Coronary artery (tissue), 2 donors: ENCODE measurements at regions not wholly inside any gene's neighbourhood (a gene's known extent, or its start where the extent isn't known, plus 50 kb on each side); places are given as distances from the start of the nearest gene placed in this dataset.

ENCODE experiments used
- DNase-seq: peaks from one replicate; pipeline ENCODE4 v3.0.0-alpha.2; 2017; ENCODE audit warnings: low spot score
- H3K27ac ChIP-seq, 2 donors: fragments of 200-600 bp; sonication (generic); one replicate each; pipeline ENCODE4 v1.5.1; 2016 to 2019
- H3K4me3 ChIP-seq: fragments of 200-600 bp; sonication (generic); 2 replicates; pipeline ENCODE4 v1.5.1; 2016; ENCODE audit warnings: mild to moderate bottlenecking, moderate library complexity
- TF ChIP-seq, protein P1 (sequence below): fragments of 200-600 bp; sonication (generic); IDR thresholded peaks from one replicate; pipeline ENCODE4 v1.5.1; 2019; ENCODE audit warnings: antibody characterized with exemption

DNA sequence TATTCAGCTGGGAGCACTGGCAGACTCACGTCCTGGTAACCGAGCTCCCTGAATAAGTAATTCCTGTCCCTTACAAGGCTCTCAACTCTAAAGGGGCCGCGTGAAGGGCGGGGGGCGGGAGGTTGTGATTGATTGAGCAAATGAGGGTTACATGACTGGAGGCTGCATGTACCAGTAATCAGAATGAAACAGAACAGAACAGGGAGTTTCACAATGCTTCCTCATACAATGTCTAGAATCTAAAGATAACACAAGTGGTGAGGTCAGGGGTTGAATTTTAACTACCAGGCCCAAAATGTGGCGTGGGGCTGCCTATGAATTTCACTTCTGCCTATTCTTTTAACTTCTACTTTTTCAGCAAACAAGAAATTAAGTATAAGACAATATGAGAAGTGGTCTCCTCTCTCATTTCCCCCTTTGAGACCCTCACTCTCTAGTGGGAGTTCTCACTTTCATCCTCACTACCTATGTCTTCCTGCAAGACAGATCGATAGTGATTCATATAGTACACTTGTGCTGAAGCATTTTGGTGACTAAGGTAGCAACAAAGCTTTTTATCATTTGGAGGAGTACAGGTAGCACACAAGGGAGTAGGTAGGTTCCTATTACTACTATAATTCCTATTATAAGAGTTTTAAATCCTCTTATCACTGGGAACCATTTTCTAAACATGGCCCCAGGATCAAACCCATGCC lies 239.8 kb downstream of the KTN1 start:
- TF ChIP-seq, protein P1, sequence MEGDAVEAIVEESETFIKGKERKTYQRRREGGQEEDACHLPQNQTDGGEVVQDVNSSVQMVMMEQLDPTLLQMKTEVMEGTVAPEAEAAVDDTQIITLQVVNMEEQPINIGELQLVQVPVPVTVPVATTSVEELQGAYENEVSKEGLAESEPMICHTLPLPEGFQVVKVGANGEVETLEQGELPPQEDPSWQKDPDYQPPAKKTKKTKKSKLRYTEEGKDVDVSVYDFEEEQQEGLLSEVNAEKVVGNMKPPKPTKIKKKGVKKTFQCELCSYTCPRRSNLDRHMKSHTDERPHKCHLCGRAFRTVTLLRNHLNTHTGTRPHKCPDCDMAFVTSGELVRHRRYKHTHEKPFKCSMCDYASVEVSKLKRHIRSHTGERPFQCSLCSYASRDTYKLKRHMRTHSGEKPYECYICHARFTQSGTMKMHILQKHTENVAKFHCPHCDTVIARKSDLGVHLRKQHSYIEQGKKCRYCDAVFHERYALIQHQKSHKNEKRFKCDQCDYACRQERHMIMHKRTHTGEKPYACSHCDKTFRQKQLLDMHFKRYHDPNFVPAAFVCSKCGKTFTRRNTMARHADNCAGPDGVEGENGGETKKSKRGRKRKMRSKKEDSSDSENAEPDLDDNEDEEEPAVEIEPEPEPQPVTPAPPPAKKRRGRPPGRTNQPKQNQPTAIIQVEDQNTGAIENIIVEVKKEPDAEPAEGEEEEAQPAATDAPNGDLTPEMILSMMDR: no peak
- no peak overlapping the region for H3K4me3 ChIP-seq
- no peak overlapping the region for H3K27ac ChIP-seq
- no peak for DNase-seq

DNA sequence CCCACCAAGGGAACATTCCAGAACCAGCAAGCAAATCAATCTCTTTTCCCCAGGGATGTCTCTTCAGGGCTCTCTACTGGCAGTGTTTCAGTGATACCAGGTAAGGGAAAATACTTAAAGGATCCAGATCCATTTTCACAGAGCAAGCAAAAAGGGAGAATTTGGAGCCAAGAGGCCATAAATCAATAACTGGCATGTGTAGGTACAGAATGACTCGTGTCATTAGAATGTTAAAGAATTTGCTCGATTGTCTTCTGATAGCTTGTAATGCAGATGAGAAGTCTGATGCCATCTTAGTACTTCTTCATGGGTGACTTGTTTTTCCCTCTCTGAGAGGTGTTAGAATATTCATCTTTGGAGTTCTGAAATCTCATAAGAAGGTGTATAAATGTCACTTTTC lies 242.9 kb downstream of the KTN1 start:
- Histone ChIP-seq H3K4me3 (no peak overlapping the region), H3K27ac (no peak overlapping the region)
- TF ChIP-seq, protein P1: no peak
- no peak for DNase-seq

DNA sequence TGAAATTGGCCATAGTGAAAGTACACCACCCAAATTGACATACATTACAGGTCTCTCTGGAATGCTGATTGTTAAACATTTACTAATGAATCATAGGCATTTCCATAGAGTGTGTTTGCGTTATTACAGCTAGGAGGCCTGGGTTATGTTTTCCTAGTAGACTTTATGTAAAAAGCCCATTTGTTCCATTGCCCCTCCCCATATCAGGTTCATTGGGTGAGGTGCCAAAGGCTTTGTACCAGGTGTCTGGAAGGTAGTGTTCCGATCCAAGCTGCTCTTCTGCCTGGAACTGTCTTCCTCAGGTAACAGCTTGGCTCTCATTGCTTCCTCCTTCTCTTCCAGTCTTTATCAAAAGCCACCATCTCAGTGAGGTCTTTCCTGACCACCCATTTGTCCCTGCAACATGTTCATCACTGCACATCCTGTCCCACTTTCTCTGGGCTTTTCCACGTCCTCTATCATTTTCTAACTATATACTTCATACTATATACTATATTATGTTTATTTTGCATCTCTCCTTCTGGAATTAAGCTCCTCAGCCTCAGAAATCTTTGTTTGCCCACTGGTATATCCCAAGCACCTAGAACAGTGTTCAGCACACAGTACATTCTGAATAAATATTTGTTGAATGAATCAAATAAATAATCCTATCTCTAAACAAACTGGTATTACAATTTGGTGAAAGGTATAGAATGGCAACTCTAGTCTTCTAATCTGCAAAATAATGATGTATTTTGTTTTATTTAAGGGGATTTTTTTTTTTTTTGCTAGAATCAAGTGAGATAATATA lies 252.3 kb downstream of the KTN1 start:
- H3K4me3 ChIP-seq: no peak overlapping the region
- TF ChIP-seq, protein P1: no peak
- no peak overlapping the region for H3K27ac ChIP-seq
- no peak for DNase-seq

DNA sequence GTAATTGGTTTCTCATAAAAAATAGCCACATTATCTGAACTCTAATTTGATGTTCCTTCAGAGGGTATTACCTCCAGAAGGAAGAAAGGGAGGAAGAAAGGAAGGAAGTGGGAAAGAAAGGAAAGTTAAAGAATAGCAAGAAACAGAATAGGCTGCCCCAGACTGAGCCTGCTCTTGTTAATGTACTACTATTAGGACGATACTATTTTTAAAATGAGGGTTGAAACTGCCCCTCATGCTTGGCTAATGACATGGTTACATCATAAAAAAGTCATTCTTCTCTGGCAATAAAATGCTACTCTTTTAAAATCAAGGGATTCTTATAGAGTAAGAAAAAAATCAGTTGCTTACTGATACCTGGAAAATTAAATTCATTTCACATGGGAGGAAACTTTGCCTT lies 253.0 kb downstream of the KTN1 start:
- DNase-seq: no peak
- Histone ChIP-seq H3K4me3 (no peak overlapping the region), H3K27ac (no peak overlapping the region)
- TF ChIP-seq, protein P1: no peak

DNA sequence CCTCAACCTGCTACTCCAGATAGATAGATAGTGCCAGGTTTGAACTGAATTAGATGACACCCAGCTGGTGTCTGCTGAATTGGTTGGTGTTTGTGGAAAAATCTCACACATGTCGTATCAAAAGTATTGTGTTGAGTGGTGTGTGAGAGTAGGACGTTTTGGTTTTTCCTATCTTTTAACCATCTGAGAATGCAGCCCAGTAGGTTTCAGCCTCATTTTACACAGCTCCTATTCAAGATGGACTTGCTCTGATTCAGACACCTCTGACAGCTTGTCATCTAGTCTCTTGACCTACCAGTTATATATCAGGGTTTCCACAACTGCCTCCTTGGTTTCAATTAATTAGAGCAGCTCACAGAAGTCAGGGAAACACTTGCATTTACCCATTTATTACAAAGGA lies 254.4 kb downstream of the KTN1 start:
- no peak overlapping the region for H3K27ac ChIP-seq
- DNase-seq: no peak
- no peak overlapping the region for H3K4me3 ChIP-seq
- TF ChIP-seq, protein P1: no peak

DNA sequence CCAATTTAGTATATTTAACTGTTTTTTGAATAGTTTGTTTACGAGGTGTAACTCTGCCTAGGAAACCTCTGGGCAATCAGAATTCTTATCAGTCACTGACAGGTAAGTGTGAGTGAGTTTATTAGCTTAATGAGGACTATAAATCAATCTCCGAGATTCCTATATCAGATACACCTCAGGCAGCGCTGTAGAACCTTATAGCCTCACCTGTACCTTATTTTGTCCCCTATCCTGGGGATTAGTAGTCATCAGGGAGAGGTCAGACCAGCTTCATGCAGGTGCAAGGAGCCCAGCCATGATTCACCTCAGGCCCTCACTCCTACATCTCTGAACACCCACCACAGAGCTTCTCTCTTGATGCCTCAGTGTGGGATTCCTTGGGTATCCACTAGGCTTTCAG lies 256.0 kb downstream of the KTN1 start:
- no peak overlapping the region for H3K27ac ChIP-seq
- no peak for DNase-seq
- H3K4me3 ChIP-seq: no peak overlapping the region
- TF ChIP-seq, protein P1: no peak

DNA sequence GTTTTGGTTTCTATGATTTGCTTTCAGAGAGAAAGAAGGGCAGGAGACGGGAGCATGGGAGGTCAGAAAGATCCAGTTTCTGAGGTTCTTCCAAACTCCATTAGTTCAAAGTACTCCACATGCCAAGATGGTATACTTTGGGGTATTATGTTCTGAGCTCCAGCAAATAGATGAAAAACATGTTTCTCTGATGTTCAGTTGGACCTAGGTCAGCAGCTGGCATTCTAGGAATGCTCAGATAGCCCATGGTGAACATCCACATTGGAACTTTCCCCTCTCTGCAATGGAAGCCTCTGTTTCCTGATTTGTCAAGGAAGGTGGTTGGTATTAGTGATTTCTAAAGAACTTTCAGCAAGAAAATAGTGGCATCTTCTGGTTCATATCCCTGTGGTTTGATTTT lies 257.5 kb downstream of the KTN1 start:
- DNase-seq: no peak

More for the DNA sequence above, 257.5 kb downstream of the KTN1 start:
- H3K27ac ChIP-seq: no peak overlapping the region
- TF ChIP-seq, protein P1: no peak
- no peak overlapping the region for H3K4me3 ChIP-seq
